COLO668 (cell line): ENCODE measurements at regions not wholly inside any gene's neighbourhood (a gene's known extent, or its start where the extent isn't known, plus 50 kb on each side); places are given as distances from the start of the nearest gene placed in this dataset.
"Not testable (repeated sequence)": the region's sequence is repeated elsewhere in the genome, so short reads cannot be mapped to it uniquely, and the experiment has no call there.

ENCODE experiments used
- DNase-seq: peaks from one replicate; lab custom pipeline; 2025; ENCODE audit not compliant: unreplicated experiment; lab: John Stamatoyannopoulos, UW

DNA sequence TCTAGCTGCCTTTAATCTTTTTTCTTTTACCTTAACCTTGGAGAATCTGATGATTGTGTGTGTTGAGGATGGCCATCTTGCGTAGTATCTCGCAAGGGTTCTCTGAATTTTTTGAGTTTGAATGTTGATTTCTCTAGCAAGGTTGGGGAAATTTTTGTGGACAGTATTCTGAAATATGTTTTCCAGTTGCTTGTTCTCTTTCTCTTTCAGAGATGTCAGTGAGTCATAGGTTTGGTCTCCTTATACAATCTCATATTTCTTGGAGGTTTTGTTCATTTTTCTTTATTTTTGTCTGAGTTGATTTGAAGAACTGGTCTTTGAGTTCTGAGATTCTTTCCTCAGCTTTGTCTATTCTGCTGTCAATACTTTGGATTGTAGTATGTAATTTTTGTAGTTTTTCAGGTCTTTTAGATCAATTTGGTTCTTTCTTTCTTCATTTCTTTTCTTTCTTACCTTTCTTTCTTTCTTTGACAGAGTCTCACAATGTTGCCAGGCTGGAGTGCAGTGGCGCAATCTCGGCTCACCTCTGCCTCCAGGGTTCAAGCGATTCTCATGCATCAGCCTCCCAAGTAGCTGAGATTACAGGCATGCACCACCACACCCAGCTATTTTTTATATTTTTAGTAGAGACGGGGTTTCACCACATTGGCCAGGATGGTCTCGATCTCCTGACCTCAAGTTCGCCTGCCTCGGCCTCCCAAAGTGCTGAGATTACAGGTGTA is 366.4 kb upstream of the RASGRP1 start:
- DNase-seq = no peak

DNA sequence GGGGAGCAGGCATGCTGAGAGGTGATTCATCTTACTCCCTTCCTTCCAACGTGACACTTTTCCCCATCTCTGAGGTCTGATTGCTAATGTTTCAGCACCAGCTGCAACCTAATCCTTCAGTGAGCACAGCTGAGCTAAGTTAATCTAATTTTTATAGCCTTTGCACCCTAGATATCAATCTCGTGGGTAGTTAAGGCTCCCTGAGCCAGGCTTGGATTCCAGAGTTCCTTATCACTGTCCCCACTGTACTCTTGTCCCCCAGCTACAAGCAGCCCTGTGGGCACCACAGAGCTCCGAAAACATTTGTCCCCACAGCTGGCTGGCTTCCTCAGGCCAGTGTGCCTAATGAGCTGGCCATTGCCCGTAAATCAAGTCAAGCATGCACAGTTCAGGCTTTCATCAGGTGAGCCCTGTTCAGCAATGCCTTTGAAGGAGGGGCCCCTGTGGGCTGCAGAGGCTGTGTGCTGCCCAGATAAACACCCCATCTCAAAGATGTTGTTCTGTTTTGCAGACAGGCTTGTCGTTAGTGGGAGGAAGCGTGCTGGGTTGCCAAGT is 376.9 kb upstream of the RASGRP1 start:
- DNase-seq = no peak

DNA sequence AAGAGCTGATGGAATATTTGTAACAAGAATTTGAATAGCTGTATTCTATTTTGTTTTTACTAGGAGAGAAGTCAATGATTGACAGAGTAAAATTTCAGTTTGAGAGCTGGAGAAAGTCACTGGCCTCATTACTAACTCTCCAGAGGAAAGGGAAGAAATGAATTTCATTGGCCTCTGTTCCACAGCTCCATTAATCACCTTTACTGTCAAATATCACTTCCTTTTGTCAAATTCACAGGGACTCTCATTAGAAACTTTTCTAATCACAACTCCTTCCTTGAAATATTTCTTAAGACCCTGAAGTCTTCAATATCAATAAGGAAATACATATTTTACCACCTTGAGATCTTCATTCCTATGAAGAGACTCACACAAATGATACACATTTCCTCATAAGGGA is 379.9 kb upstream of the RASGRP1 start:
- DNase-seq = no peak

DNA sequence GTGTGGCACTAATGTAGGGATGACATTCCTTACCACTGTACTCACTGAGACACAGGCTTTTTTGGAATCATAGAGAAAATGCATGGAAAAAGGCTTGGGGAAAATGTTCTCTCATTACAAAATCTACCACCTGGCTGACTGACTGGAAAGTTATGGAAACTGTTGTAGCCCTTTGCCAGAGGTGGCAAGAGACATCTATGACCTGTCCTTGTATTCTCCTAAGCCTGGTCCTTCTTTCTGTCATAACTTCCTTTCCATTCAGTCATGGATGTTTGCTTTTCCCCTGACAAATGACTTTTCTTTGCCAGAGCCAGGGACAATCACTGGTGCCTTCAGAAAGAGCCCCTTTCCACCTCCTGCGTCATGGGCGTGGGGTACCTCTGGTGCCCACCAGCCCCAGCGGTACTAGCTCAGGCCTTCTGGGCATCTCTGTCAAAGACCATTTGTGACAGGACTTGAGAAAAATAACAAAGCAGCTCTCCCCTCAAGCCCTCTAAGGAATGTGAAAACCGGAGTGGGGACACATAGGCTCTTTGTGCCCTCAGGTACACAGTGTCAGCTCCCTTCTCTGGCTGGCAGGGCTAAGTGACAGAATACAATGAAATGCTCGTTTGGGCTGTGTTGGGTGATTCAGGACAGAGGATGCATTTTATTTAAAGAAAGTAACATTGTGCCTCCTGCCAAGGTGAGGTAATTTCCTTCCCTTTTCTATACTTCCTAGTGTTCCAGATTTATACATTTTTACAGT is 381.1 kb upstream of the RASGRP1 start:
- DNase-seq = no peak

DNA sequence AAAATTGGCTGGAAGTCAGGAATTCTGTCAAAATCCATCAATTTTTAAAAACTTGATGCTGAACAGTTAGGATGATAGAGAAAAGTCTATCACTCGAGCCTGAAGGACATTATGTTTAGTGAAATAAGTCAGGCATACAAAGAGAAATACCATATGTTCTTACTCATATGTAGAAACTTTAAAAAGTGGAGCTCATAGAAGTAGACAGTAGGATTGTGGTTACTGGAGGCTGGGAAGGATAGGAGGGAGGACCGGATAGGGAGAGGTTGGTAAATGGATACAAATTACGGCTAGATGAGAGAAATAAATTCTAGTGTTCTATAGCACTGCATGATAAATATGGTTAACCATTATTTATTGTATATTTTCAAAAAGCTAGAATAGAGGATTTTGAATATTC is 389.5 kb upstream of the RASGRP1 start:
- no peak for DNase-seq

DNA sequence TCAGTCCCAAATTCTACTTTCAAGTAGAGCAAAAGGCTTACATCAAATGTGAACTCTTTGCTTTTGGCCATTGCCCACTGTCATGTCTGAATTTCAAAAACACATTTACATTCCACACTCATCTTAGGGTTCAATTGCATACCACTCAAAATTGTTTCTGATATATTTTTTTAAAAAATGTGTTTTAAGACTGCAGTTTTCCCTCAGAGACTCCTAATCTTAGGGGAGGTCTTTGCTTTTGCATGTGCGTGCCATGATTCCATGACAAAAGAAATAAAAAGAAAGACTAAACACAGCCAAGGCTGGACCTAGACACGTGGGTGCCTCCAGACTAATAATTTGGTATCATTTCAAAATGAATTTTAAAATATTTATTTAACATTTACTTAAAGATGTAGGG is 396.8 kb upstream of the RASGRP1 start:
- no peak for DNase-seq

DNA sequence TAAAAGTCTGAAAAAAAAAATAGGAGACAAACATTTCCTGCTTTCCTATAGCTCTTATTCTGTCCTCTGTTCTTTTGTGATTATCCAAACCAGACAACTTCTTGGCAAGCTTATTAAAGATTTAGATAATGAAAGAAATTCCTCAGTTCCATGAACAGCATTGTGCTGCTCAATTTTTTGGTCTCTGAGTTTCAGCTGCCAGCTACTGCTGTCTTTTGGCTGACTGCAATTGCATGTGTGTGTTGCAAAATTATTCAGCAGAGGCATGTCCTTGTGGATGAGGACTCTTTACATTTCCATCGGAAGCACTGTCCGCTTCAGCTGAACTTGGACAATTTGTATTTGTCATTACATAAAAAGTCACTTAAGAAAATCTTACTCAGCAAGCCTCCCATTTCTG is 397.3 kb upstream of the RASGRP1 start:
- no peak for DNase-seq

DNA sequence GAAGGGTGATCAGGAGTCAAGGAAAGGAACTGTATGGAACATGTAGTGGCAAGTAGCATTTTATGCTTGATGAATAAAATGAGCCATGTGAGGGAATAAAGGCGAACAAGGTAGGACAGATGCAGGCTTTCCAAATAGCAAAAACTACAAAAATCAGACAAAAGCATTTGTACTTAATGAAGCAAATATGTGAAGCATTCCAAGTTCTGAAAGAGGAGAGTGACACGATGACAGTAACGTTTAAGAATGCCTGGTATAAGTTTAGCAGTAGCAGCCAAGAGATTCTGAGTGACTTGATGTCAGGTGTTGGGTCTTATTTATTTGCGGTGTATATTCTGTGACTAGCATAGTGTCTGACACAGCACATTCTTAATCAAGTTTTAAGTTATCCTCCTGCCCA is 408.2 kb upstream of the RASGRP1 start:
- DNase-seq = no peak

DNA sequence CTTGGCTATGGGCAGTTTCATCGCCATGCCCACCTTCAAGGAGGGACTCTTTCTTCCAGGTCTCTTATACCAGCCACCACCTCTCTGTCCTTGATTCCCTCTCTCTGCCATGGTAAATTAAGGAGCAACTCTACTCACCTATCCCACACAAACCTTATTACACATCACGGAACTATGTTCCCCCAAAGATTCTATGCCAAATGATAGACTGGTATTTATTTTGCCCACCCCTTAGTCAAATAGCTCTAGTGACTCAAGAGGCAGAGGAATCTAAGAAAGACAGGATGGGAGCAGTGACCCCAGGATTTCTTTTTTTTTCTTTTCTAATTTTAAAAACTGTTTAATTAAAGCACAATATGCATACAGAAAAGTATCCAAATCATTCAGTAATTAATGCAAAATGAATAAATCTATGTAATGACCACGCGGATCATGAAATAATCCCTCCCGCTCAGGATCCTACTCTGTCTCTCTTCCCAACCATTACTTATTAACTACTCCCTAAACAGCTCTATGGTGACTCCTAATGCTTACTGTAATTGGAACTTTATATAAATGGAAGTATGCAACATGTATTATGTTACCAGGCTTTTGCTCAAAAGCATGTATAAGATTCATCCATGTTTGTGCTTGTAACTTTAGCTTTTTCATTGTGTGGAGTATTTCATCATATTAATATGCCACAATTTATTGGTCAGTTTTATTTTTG is 410.8 kb upstream of the RASGRP1 start:
- no peak for DNase-seq

DNA sequence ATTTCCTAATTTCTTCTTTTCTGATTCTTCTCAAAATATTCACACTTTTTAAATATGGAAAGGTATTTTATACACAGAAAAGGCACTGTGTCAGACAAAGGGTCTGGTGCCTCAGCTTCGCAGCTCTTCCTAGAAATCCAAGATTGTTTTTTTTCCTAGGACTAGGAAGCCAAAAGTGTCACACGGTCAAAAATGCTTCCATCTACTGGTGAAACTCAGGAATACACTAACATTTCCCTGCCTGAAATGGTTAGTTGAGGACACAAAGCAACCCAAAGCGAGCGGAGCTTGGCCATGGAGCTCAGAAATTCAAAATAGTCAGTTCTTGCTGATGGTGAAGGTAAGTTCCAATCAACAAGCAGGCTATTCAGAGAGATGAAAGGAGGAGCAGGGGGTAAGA is 426.5 kb upstream of the RASGRP1 start:
- no peak for DNase-seq

DNA sequence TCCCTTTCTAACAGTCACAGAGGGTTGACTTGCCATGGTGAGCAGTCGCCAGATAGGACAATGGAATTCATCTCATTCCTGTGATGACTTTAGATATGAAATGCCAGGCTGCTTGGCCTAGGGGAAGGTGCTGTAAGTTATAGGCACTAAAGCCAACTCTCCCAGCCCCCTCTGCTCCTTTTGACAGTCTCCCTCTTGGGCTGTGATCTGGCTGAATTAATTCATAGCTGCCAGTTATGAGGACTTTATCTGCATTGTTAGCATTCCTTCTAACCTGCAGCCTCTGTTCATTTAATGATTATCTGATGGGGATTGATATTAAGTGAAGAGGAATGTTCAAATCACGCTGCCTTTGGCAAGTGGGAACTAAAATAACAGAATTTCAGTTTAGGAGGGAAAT is 427.1 kb upstream of the RASGRP1 start:
- no peak for DNase-seq

DNA sequence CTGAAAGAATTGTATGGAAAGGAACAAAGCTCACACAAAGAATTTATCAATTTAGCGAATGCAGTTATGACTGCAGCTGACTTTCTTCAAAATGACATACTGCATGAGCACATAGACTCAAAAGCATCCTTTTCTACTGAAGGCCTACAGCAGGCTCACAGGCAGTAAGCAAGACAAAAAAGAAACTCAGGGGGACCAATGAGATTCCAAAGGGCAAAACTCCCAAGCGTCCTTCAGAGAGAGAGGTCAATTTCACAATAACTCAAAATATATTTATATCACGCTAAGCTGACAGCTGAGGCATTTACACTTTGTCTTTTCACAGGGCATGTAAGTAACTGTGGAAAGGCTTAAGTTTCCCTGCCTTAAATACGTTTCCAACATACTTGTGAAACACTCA is 427.9 kb upstream of the RASGRP1 start:
- no peak for DNase-seq

DNA sequence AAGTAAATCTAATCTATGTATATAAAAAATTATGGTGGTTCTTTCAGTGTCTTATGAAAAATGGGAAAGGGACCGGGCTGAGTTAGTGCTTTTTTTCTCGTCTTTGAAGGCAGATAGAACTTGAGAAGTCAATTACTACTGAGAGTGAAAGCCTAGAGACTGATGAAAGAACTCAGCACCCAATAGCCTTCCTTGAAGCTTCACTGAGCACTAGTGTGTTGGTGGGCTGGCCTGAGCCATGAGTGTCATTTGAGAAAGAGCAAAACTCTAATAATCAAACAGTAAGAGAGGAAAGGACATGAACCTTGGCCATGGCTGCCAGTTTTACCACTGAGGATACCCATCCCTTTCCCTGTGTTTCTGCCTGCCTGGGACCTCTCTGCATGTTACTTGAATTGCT is 428.3 kb upstream of the RASGRP1 start:
- DNase-seq = no peak

DNA sequence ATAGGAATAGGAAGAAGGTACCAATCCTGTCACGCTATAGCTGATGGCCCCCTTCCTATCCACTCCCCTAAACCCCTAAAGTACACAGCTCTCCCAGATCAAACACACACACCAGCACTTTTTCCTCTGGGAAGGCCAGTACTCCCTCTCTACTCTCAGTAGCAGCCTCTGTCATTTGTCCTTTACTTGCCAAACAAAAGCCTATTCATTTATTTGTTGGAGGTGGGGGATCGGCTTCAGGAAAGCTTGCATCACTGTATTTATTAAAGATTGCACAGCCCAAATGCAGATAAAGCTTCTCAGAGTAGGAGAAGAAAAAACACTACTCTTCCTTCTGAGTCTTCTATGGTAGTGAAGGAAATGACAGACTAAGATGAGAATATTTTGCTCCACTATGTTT is 429.7 kb upstream of the RASGRP1 start:
- DNase-seq = no peak

DNA sequence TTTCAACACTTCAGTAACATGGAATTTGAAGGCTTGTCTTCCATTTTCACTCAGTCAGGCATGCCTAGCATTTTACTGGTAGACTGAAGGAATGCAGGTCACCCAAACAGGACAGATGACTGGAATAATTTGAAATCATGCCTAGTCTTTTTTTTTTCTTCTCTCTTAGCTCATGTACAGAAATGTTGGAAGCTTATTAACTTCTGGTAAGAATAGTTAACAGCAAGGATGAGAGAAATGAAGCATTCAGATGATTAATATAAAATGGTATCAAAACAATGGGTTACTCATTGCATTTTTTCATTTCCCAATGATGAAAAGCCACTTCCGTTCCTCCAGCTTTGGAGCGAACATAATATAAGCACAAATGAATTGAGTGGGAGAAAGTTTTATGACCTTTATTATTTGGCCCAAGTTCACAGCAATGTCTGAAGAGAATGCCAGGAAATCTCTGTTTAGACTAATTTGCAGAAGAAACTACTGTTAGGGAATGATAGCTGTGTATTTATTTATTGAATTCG is 431.6 kb upstream of the RASGRP1 start:
- DNase-seq = no peak

DNA sequence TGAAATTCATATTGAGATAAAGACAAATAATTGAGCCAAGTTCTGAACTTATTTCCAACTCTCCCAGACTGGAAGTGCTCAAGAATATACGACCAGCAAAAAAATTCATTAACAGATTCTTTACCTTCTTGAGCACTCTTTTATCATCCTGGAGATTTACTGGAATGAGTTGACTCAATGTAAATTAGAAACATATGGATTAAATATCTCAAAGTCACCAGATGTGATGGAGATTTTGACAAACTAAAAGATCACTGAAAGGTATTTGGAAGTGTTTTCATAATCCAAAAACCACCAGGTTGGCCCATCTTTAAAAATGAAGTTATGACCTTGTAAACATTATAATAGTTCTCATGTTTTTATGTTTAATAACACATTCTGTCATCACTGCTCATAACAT is 433.2 kb upstream of the RASGRP1 start:
- no peak for DNase-seq

DNA sequence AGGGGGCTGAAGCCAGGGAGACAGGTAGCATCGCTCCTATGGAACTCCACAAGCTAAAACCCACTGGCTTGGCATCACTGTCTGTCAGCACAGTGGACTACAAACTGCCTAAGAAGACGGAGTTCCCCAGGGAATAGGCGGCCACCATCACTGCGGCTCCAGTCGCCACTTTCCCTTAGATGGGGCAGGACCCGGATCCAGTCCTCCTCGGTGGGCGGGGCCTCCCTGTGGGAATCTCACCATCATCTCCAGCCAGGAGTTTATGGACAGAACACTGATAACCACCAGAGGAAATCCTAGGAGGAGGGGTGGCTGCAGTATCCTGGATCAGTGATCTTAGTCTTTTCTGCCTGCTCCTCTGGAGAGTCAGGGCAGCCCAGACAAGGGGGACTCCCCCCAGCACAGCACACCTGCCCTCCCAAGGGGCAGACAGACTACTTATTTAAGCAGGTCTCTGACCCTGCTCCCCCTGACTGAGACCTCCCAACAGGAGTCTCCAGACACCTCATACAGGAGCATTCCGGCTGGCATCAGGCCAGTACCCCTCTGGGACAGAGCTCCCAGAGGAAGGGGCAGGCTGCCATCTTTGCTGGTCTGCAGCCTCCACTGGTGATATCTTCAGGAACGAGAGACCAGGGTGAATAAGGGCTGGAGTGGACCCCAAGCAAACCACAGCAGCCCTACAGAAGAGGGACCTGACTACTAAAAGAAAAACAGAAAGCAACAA is 435.6 kb upstream of the RASGRP1 start:
- DNase-seq = no peak

DNA sequence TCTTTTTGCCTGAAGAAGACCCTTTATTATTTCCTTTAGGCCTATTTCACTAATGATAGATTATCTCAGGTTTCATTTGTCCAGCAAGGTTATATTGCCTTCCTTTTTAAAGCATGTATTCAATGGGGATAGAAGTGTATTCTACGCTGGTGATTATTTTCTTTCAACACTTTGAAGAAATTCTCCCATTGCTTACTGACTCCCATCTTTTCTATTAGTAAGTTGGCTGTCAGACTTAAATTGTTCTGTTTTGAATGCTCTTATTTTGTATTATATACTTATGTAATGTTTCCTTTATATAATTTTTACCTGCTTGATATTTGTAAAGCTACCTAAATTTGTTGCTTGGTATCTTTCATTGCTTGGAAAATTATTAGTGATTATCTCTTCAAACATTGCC is 445.1 kb upstream of the RASGRP1 start:
- no peak for DNase-seq

DNA sequence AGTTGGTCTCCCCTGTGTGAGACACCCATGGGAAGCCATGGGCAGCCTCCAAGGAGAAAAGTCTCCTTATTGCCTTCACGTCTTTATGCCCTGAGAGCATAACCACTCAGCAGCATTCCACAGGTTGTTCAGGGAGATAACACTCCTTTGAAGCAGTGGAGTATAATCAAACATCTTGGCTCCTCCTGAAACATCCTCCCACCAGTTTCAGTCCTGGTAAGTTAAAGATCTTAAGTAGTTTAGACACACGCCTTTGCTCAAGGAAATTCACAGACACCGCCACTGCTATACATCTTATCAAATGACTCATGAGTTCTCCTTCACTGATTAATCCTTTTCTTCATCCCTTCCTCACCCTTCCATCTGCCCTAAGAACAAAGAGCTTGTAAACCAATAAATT is 446.5 kb upstream of the RASGRP1 start:
- not testable (repeated sequence) for DNase-seq

DNA sequence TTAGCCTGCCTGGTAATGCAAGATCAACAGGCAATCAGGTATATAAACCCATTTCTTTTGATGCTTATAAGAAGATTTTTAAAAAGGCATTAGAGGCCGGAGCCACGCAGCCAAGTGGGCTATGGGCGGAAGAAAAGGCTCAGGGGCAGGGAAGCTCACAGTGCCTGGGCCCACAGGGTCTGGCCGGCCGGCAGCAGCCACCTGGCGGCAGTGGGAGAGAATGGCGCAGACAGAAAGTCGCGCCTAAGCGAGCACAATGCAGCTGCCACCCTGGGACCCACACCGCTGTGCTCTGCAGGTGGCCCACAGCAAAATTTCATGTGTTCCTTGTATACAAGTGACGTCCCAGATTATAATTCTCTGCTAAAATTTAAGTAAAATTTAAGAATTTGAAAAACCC is 448.6 kb upstream of the RASGRP1 start:
- DNase-seq = peak; percentile 20

DNA sequence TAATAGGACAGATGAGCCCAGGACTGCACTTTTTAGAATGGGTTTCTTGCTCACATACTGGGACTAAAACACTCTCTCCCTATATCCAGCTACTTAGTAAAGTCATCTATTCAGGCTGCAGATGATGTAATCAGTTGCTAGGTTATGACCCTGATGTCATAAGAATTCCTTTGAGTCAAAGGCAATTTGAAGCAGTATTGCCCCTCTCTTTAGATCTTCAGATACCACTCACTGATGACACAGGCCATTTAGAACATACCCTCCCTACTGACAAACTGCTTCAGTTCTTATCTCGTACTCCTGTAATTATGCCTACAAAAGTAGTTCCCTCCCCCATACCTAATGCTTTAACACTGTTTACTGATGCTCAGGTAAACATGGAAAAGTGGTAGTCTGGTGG is 450.1 kb upstream of the RASGRP1 start:
- DNase-seq = no peak
